ENCODE measurements at regions not wholly inside any gene's neighbourhood (a gene's known extent, or its start where the extent isn't known, plus 50 kb on each side); places are given as distances from the start of the nearest gene placed in this dataset.

DNA sequence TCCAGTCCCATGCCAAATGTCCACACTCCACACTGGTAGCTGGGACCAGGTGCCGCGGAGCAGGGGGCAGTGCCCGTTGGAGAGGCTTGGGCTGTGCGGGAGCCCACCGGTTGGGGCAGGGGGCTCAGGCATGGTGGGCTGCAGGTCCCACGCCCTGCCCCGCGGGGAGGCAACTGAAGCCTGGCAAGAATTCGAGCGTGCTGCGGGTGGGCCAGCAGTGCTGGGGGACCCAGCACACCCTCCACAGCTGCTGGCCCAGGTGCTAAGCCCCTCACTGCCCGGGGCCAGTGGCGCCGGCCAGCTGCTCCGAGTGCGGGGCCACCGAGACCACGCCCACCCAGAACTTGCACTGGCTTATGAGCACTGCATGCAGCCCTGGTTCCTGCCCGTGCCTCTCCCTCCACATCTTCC, 479.4 kb downstream of the ZNF385D start:
- no peak for DNase-seq (ENCODE audit: low read depth)
- Histone ChIP-seq H3K27me3 (ENCODE audit: control insufficient read depth, insufficient read depth, low read length) (no peaks in the 10 kb centered on the region), H3K4me3 (ENCODE audit: low read depth, low read length) (no peak overlapping the region), H3K36me3 (ENCODE audit: control insufficient read depth, insufficient read depth, low read length) (no peaks in the 10 kb centered on the region)
- TF ChIP-seq, protein P1, sequence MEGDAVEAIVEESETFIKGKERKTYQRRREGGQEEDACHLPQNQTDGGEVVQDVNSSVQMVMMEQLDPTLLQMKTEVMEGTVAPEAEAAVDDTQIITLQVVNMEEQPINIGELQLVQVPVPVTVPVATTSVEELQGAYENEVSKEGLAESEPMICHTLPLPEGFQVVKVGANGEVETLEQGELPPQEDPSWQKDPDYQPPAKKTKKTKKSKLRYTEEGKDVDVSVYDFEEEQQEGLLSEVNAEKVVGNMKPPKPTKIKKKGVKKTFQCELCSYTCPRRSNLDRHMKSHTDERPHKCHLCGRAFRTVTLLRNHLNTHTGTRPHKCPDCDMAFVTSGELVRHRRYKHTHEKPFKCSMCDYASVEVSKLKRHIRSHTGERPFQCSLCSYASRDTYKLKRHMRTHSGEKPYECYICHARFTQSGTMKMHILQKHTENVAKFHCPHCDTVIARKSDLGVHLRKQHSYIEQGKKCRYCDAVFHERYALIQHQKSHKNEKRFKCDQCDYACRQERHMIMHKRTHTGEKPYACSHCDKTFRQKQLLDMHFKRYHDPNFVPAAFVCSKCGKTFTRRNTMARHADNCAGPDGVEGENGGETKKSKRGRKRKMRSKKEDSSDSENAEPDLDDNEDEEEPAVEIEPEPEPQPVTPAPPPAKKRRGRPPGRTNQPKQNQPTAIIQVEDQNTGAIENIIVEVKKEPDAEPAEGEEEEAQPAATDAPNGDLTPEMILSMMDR (IDR thresholded peaks at IDR 0.05; ENCODE audit: insufficient read depth, low read length, poor library complexity, severe bottlenecking): no peak

DNA sequence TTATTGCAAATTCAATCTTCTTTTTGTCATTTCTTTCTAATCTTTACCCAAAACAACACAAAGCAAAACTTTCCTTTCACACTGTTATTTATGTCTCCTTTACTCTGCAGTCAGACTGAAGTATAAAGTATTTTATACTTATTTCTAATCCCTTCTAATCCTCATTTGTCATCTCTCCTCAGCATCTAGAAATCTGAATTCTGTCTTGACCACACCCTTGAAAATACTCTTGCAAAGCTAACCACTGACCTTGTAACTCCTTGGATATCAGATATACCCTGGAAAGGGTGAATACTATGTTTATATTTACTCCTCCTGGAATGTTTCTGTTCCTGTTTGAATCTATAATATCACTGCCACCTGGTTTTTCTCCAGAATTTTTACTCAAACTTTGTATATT, 481.1 kb downstream of the ZNF385D start:
- no peak overlapping the region for H3K4me3 ChIP-seq (ENCODE audit: low read depth, low read length)
- no peak for DNase-seq (ENCODE audit: low read depth)
- no peaks in the 10 kb centered on the region for H3K36me3 ChIP-seq (ENCODE audit: control insufficient read depth, insufficient read depth, low read length)
- TF ChIP-seq, protein P1 (IDR thresholded peaks at IDR 0.05; ENCODE audit: insufficient read depth, low read length, poor library complexity, severe bottlenecking): no peak
- no peaks in the 10 kb centered on the region for H3K27me3 ChIP-seq (ENCODE audit: control insufficient read depth, insufficient read depth, low read length)

DNA sequence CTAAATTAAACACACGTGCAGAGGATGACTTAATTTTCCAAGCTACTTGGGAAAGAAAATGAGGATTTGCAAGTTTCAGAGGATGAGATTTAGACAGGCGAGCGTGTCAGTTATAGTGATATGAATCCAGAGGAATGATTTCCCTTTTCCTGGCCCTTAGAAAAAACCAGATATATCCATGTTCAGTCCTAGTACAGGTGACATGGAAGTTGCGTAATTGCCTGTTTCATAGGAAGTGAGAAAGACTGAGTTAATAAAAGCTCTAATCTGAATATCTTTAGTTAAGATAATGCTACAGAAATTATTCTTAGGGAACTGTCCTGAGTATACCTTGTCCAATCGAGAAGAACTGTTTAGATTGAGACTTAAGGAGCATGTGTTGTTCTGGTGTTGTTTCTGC, 490.5 kb downstream of the ZNF385D start:
- H3K4me3 ChIP-seq (ENCODE audit: low read depth, low read length): no peak overlapping the region
- H3K36me3 ChIP-seq (ENCODE audit: control insufficient read depth, insufficient read depth, low read length): no peaks in the 10 kb centered on the region
- DNase-seq (ENCODE audit: low read depth): no peak
- H3K27me3 ChIP-seq (ENCODE audit: control insufficient read depth, insufficient read depth, low read length): no peaks in the 10 kb centered on the region
- TF ChIP-seq, protein P1 (IDR thresholded peaks at IDR 0.05; ENCODE audit: insufficient read depth, low read length, poor library complexity, severe bottlenecking): no peak

DNA sequence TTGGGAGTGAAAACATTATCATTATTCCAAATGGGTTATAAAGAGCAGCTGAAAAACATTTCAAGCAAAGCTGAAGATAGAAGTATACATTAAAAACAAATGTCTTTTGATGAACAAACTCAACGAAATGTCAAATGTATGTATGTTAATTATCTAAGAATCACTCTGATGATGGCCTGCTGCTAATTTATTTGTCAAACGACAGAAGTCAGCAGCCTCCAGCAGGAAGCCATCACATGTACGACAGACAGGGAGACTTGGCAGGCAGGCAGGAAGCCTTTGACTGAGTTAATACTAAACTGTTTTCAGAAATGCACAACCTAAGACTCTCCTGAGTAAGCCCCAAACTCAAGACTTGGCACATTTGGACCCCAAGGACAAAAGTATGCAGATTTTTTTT, 491.1 kb downstream of the ZNF385D start:
- TF ChIP-seq, protein P1 (IDR thresholded peaks at IDR 0.05; ENCODE audit: insufficient read depth, low read length, poor library complexity, severe bottlenecking): no peak
- H3K27me3 ChIP-seq (ENCODE audit: control insufficient read depth, insufficient read depth, low read length): no peaks in the 10 kb centered on the region
- H3K4me3 ChIP-seq (ENCODE audit: low read depth, low read length): no peak overlapping the region
- H3K36me3 ChIP-seq (ENCODE audit: control insufficient read depth, insufficient read depth, low read length): no peaks in the 10 kb centered on the region
- DNase-seq (ENCODE audit: low read depth): no peak

DNA sequence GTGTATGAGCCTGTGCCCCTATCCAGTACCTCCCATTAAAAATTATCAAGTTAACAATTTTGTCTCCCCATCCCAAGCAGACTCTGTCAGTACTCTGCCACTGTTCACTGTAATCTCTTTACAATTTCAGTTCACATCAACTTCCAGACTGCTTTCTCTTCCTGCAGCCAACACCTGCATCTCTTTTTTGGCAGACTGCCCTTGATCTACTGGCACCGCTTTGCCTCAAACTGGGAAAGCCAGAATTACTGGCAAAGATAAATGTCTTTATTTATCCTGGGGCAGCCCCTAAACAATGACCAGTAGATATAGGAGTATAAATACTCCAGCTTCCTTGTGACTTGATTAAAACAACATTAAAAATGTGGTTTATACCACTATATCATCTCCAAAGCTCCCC, 494.1 kb downstream of the ZNF385D start:
- no peak for DNase-seq (ENCODE audit: low read depth)
- TF ChIP-seq, protein P1 (IDR thresholded peaks at IDR 0.05; ENCODE audit: insufficient read depth, low read length, poor library complexity, severe bottlenecking): no peak

DNA sequence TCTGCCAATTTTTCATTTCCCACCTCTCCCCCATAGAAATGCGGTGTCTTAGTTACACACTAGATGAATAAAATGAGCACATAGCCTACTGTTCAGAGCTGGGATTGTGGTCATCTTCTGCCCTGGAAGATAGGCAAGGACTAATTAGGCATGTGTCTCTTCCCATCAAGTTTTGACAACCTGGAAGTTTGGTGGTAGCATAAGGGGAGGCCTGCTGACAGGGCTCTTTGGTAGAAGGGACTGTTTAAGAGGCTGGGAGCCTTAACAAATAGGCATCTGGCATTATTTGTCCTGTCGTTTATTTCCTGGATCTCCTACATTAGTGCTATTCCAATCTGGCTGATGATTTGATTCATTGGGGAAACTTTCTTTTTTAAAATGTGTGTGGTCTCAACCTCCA, 512.3 kb downstream of the ZNF385D start:
- no peaks in the 10 kb centered on the region for H3K36me3 ChIP-seq (ENCODE audit: control insufficient read depth, insufficient read depth, low read length)
- H3K4me3 ChIP-seq (ENCODE audit: low read depth, low read length): no peak overlapping the region
- TF ChIP-seq, protein P1 (IDR thresholded peaks at IDR 0.05; ENCODE audit: insufficient read depth, low read length, poor library complexity, severe bottlenecking): no peak
- no peak for DNase-seq (ENCODE audit: low read depth)
- H3K27me3 ChIP-seq (ENCODE audit: control insufficient read depth, insufficient read depth, low read length): no peaks in the 10 kb centered on the region

More for the DNA sequence above, 494.1 kb downstream of the ZNF385D start:
- Histone ChIP-seq H3K27me3 (ENCODE audit: control insufficient read depth, insufficient read depth, low read length) (no peaks in the 10 kb centered on the region), H3K36me3 (ENCODE audit: control insufficient read depth, insufficient read depth, low read length) (no peaks in the 10 kb centered on the region), H3K4me3 (ENCODE audit: low read depth, low read length) (no peak overlapping the region)
